ENCODE measurements at regions not wholly inside any gene's neighbourhood (a gene's known extent, or its start where the extent isn't known, plus 50 kb on each side); places are given as distances from the start of the nearest gene placed in this dataset.

GRCh38 chr17:22301353-22301745 lies 609.0 kb downstream of the KCNJ18 start:
- no peak for TF ChIP-seq POLR2A (IDR thresholded peaks at IDR 0.05; ENCODE audit: low read length)
- no peak for TF ChIP-seq GATA1 (IDR thresholded peaks at IDR 0.05; ENCODE audit: low read depth, low read length)
